ENCODE measurements at regions not wholly inside any gene's neighbourhood (a gene's known extent, or its start where the extent isn't known, plus 50 kb on each side); places are given as distances from the start of the nearest gene placed in this dataset.

DNA sequence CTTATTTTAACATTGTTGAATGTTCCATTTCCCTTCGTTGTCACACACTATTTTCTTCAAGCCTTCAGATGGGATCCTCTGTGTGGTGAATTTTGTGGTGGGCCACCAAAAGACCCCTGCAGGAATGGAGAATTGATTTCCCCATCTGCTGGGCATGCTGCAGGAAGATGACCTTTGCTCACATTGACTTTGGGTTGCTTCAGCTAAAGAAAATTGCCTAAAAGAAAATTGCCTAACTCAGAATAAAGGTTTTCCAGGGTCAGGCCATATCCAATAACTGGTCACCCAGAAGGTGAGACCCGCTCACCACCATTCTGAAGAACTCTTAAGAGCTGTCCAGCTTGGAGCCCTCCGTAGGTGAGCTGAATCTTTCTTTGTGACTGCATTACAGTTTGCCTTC, 192.5 kb downstream of the CDH7 start:
- TF ChIP-seq, protein P1, sequence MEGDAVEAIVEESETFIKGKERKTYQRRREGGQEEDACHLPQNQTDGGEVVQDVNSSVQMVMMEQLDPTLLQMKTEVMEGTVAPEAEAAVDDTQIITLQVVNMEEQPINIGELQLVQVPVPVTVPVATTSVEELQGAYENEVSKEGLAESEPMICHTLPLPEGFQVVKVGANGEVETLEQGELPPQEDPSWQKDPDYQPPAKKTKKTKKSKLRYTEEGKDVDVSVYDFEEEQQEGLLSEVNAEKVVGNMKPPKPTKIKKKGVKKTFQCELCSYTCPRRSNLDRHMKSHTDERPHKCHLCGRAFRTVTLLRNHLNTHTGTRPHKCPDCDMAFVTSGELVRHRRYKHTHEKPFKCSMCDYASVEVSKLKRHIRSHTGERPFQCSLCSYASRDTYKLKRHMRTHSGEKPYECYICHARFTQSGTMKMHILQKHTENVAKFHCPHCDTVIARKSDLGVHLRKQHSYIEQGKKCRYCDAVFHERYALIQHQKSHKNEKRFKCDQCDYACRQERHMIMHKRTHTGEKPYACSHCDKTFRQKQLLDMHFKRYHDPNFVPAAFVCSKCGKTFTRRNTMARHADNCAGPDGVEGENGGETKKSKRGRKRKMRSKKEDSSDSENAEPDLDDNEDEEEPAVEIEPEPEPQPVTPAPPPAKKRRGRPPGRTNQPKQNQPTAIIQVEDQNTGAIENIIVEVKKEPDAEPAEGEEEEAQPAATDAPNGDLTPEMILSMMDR (IDR thresholded peaks at IDR 0.05 in 8 of 11, conservative IDR thresholded peaks at IDR 0.05 in 3 of 11): no peak
- TF ChIP-seq POLR2A (IDR thresholded peaks at IDR 0.05): no peak
